ENCODE measurements at regions not wholly inside any gene's neighbourhood (a gene's known extent, or its start where the extent isn't known, plus 50 kb on each side); places are given as distances from the start of the nearest gene placed in this dataset.

- ChIA-PET CTCF (ENCODE audit: low intra/inter-chr PET ratio) (no interaction called here), POLR2A (no interaction called here)
- Histone ChIP-seq H3K4me2 (ENCODE audit: insufficient read depth, low read length) (no peak overlapping the region), H4K20me1 (replicated peaks; ENCODE audit: control insufficient read depth, insufficient read depth, low read length) (no peaks in the 10 kb centered on the region; the same call in 1 of the 2 replicates), H3K9me1 (ENCODE audit: control insufficient read depth, insufficient read depth, low read length) (no peaks in the 10 kb centered on the region), H3K9ac (ENCODE audit: insufficient read depth in 1 of 2, low read depth in 2 of 2, low read length in 2 of 2) (no peak overlapping the region), H3K36me3 (ENCODE audit: control insufficient read depth, insufficient read depth, low read length) (no peaks in the 10 kb centered on the region), H2AFZ (ENCODE audit: low read depth, low read length) (no peak overlapping the region), H3K4me3 (no peak overlapping the region), H3K9me3 (replicated peaks; ENCODE audit: control insufficient read depth, insufficient read depth, low read depth, low read length) (no peaks in the 10 kb centered on the region), H3K79me2 (ENCODE audit: control insufficient read depth, insufficient read depth, low read length) (no peaks in the 10 kb centered on the region), H3K4me1 (replicated peaks in 1 of 2; ENCODE audit: control insufficient read depth in 2 of 2, insufficient read depth in 2 of 2, low read length in 2 of 2) (peaks cover 0 to 18% of the 10 kb centered on the region in 2 experiments; a peak in 2 of 5 replicates), H3K27me3 (ENCODE audit: control insufficient read depth in 2 of 2, insufficient read depth in 2 of 2, low read length in 2 of 2) (peaks cover 6 to 23% of the 10 kb centered on the region in 2 experiments), H3K27ac (ENCODE audit: extremely low read depth, low read depth, low read length) (no peak overlapping the region)
- FAIRE-seq (no peak), DNase-seq (ENCODE audit: extremely low read depth in 1 of 4, low spot score in 3 of 4) (no peak), ATAC-seq (no peak)
- no TSS peak for BruUV-seq (replicated peaks)
- intact Hi-C loops (cut with micrococcal nuclease) = no loop called here
- 28% methylated on average over 21 of the region's 74 CpGs for WGBS (ENCODE audit: insufficient coverage, low coverage, missing lambda C conversion rate)
- in situ Hi-C loops (cut with MboI) = no loop called here
- no peak for TF ChIP-seq CCAR2 (IDR thresholded peaks at IDR 0.05; ENCODE audit: low read depth, low read length)
- no peak for TF ChIP-seq BRCA1 (IDR thresholded peaks at IDR 0.05)
- no peak for TF ChIP-seq BRCA1 (CRISPR knock-in tag; IDR thresholded peaks at IDR 0.05)
- no peak for TF ChIP-seq PTBP1 (IDR thresholded peaks at IDR 0.05; ENCODE audit: low read depth, low read length)
- TF ChIP-seq TEAD2 (tag; IDR thresholded peaks at IDR 0.05) = no peak
- no peak for TF ChIP-seq NELFE (IDR thresholded peaks at IDR 0.05; ENCODE audit: insufficient read depth, insufficient read length)
- TF ChIP-seq POLR3A (IDR thresholded peaks at IDR 0.05; ENCODE audit: borderline replicate concordance, extremely low read depth, insufficient read depth, insufficient read length) = no peak
- TF ChIP-seq ZBTB8A (IDR thresholded peaks at IDR 0.05; ENCODE audit: partially characterized antibody) = no peak
- no peak for TF ChIP-seq BCL6 (CRISPR knock-in tag; IDR thresholded peaks at IDR 0.05)
- TF ChIP-seq NR2F6 (CRISPR knock-in tag; IDR thresholded peaks at IDR 0.05) = no peak
- no peak for TF ChIP-seq ZZZ3 (IDR thresholded peaks at IDR 0.05)
- no peak for TF ChIP-seq ZFP1 (CRISPR knock-in tag; IDR thresholded peaks at IDR 0.05)
- no peak for TF ChIP-seq NR2C1 (IDR thresholded peaks at IDR 0.05)
- TF ChIP-seq NR2C1 (tag; IDR thresholded peaks at IDR 0.05) = no peak
- TF ChIP-seq PURB (CRISPR knock-in tag; IDR thresholded peaks at IDR 0.05; ENCODE audit: low read depth) = no peak
- TF ChIP-seq POLR2AphosphoS5 (IDR thresholded peaks at IDR 0.05; ENCODE audit: control insufficient read depth, insufficient read depth, low read depth, low read length) = no peak
- TF ChIP-seq BCLAF1 (IDR thresholded peaks at IDR 0.05; ENCODE audit: borderline replicate concordance in 1 of 2, control insufficient read depth in 1 of 2, low read depth in 2 of 2, low read length in 1 of 2) = no peak
- no peak for TF ChIP-seq MCM5 (IDR thresholded peaks at IDR 0.05; ENCODE audit: low read depth)
- no peak for TF ChIP-seq PHF20 (IDR thresholded peaks at IDR 0.05; ENCODE audit: partially characterized antibody)
- TF ChIP-seq GTF2B (IDR thresholded peaks at IDR 0.05; ENCODE audit: extremely low read depth, insufficient read length) = no peak
- TF ChIP-seq TRIM28 (IDR thresholded peaks at IDR 0.05) = no peak
Measured at GRCh38 chr10:29736366-29737073, 101.7 kb upstream of the SVIL start.

Measured in K562 (cell line).